Keratinocyte (primary cell): ENCODE measurements at regions not wholly inside any gene's neighbourhood (a gene's known extent, or its start where the extent isn't known, plus 50 kb on each side); places are given as distances from the start of the nearest gene placed in this dataset.

Source experiments
- DNase-seq: peaks from one replicate; pipeline ENCODE4 v3.0.0-alpha.2; 2011; ENCODE audit warnings: low read depth, missing footprints, low spot score
- FAIRE-seq: peaks from 2 replicates; lab custom pipeline; 2011; peaks lifted over from hg19 to GRCh38; lab: Jason Lieb, UNC
- H2AFZ ChIP-seq: 2 replicates; pipeline ENCODE4 v1.6.0; 2012; ENCODE audit warnings: low read length, control low read depth, inconsistent platforms; ENCODE audit not compliant: control insufficient read depth
- H3K27ac ChIP-seq: 2 replicates; pipeline ENCODE4 v1.5.1; 2011; ENCODE audit warnings: low read length; ENCODE audit not compliant: control insufficient read depth, insufficient read depth
- H3K27me3 ChIP-seq: 3 replicates; pipeline ENCODE4 v1.6.0; 2011; ENCODE audit warnings: low read length; ENCODE audit not compliant: control insufficient read depth, insufficient read depth; ENCODE audit errors: extremely low read depth
- H3K36me3 ChIP-seq, 2 experiments: 2 replicates in 1 of 2; 3 replicates in 1 of 2; pipeline ENCODE4 v1.5.1; 2011; ENCODE audit warnings: low read length in 2 of 2, mild to moderate bottlenecking in 1 of 2; ENCODE audit not compliant: control insufficient read depth in 2 of 2, insufficient read depth in 2 of 2; ENCODE audit errors: extremely low read depth in 1 of 2
- H3K4me1 ChIP-seq: 3 replicates; pipeline ENCODE4 v1.5.1; 2011; ENCODE audit warnings: low read length; ENCODE audit not compliant: control insufficient read depth, insufficient read depth; ENCODE audit errors: extremely low read depth
- H3K4me2 ChIP-seq: 3 replicates; pipeline ENCODE4 v1.6.0; 2011; ENCODE audit warnings: low read depth, low read length; ENCODE audit not compliant: control insufficient read depth, insufficient read depth; ENCODE audit errors: extremely low read depth
- H3K4me3 ChIP-seq, 3 experiments: fragments of 200-600 bp in 1 of 3; sonication (generic) in 1 of 3; 2 replicates in 2 of 3; 3 replicates in 1 of 3; pipeline ENCODE4 v1.5.1; 2011 to 2016; ENCODE audit warnings: low read length in 3 of 3, mild to moderate bottlenecking in 3 of 3, control low read depth in 2 of 3, inconsistent platforms in 1 of 3, low read depth in 1 of 3, mixed read lengths in 1 of 3, mixed run types in 1 of 3, moderate library complexity in 1 of 3; ENCODE audit not compliant: control insufficient read depth in 2 of 3, insufficient read depth in 2 of 3; ENCODE audit errors: extremely low read depth in 1 of 3
- H3K79me2 ChIP-seq: 2 replicates; pipeline ENCODE4 v1.6.0; 2012; ENCODE audit warnings: low read length; ENCODE audit not compliant: control insufficient read depth, insufficient read depth
- H3K9ac ChIP-seq: 3 replicates; pipeline ENCODE4 v1.6.0; 2011; ENCODE audit warnings: low read length; ENCODE audit not compliant: control insufficient read depth, insufficient read depth; ENCODE audit errors: extremely low read depth
- H3K9me1 ChIP-seq: 3 replicates; pipeline ENCODE4 v1.6.0; 2011; ENCODE audit warnings: low read length; ENCODE audit not compliant: control insufficient read depth, insufficient read depth; ENCODE audit errors: extremely low read depth
- H3K9me3 ChIP-seq: 2 replicates; pipeline ENCODE4 v1.5.1; 2012; ENCODE audit warnings: low read depth, low read length; ENCODE audit not compliant: control insufficient read depth
- H4K20me1 ChIP-seq: 3 replicates; pipeline ENCODE4 v1.6.0; 2011; ENCODE audit warnings: low read length; ENCODE audit not compliant: control insufficient read depth, insufficient read depth; ENCODE audit errors: extremely low read depth
- EZH2 ChIP-seq: IDR thresholded peaks from one replicate; pipeline ENCODE4 v1.6.1; 2012; ENCODE audit warnings: inconsistent platforms, mild to moderate bottlenecking, low read length, moderate library complexity
- dilution Hi-C: fragments of 300-500 bp; cut with MboI; formaldehyde crosslinking; loops from one replicate; pipeline ENCODE4 v1.7.0; 2020; ENCODE audit warnings: low sequenced_read_pairs; ENCODE audit not compliant: extremely low pct_ligation_motif_present
- TF ChIP-seq, protein P1 (sequence below), 3 experiments: IDR thresholded peaks in 1 of 3; conservative IDR thresholded peaks in 1 of 3; optimal IDR thresholded peaks in 1 of 3; 2 replicates in 2 of 3; 3 replicates in 1 of 3; pipeline versions ENCODE3 to v1.5.1; 2011; ENCODE audit warnings: low read length in 3 of 3, mild to moderate bottlenecking in 3 of 3, moderate library complexity in 2 of 3, control low read depth in 1 of 3, inconsistent platforms in 1 of 3; ENCODE audit not compliant: insufficient read depth in 2 of 3; ENCODE audit errors: extremely low read depth in 1 of 3

DNA sequence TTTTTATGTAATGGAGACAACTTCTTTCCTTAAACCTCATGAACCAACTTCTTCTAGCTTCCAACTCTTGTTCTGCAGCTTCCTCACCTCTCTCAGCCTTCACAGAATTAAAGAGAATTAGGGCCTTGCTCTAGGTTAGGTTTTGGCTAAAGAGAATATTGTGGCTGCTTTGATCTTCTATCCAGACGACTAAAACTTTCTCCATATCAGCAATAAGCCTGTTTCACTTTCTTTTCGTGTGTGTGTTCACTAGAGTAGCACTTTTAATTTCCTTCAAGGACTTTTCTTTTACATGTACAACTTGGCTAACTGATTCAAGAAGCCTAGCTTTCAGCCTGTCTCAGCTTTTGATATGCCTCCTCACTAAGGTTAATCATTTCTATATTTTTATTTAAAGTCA, 596.1 kb upstream of the NRSN1 start:
- Histone ChIP-seq H3K9me1 (no peaks in the 10 kb centered on the region), H3K4me3 (no peak overlapping the region), H4K20me1 (no peaks in the 10 kb centered on the region), H3K4me2 (no peak overlapping the region), H3K4me1 (no peaks in the 10 kb centered on the region), H2AFZ (no peak overlapping the region), H3K79me2 (no peaks in the 10 kb centered on the region), H3K36me3 (no peaks in the 10 kb centered on the region), H3K27ac (no peak overlapping the region), H3K9me3 (no peaks in the 10 kb centered on the region), H3K9ac (no peak overlapping the region), H3K27me3 (no peaks in the 10 kb centered on the region)
- FAIRE-seq (no peak), DNase-seq (no peak)
- TF ChIP-seq, protein P1, sequence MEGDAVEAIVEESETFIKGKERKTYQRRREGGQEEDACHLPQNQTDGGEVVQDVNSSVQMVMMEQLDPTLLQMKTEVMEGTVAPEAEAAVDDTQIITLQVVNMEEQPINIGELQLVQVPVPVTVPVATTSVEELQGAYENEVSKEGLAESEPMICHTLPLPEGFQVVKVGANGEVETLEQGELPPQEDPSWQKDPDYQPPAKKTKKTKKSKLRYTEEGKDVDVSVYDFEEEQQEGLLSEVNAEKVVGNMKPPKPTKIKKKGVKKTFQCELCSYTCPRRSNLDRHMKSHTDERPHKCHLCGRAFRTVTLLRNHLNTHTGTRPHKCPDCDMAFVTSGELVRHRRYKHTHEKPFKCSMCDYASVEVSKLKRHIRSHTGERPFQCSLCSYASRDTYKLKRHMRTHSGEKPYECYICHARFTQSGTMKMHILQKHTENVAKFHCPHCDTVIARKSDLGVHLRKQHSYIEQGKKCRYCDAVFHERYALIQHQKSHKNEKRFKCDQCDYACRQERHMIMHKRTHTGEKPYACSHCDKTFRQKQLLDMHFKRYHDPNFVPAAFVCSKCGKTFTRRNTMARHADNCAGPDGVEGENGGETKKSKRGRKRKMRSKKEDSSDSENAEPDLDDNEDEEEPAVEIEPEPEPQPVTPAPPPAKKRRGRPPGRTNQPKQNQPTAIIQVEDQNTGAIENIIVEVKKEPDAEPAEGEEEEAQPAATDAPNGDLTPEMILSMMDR (optimal IDR thresholded peaks at IDR 0.05 in 1 of 3, IDR thresholded peaks at IDR 0.05 in 1 of 3, conservative IDR thresholded peaks at IDR 0.05 in 1 of 3; ENCODE audit: extremely low read depth in 1 of 3, insufficient read depth in 2 of 3, low read length in 3 of 3), result no peak
- no peak for TF ChIP-seq EZH2
- dilution Hi-C loops, result no loop called here

DNA sequence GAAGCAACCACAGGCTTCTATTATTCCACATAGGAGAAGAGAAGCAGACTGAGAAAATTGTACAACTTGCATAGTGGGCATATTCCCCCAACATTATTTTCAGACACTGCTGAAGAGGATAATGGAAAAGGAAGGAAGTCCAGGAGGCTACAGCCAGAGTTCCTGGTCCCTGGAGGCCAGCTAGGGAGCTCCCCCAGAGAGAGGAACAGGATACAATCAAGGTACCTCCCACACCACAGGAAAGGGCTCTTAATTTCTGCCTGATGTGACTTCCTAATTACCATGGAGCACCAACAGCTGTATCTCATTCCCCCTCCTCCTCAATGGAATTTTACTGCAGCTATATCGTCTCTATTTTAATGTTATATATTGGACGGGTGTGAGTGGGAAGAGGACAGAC, 594.3 kb upstream of the NRSN1 start:
- Histone ChIP-seq H3K36me3 (no peaks in the 10 kb centered on the region), H3K4me2 (no peak overlapping the region), H2AFZ (no peak overlapping the region), H4K20me1 (no peaks in the 10 kb centered on the region), H3K79me2 (no peaks in the 10 kb centered on the region), H3K4me3 (no peak overlapping the region), H3K9me1 (no peaks in the 10 kb centered on the region), H3K9ac (no peak overlapping the region), H3K9me3 (no peaks in the 10 kb centered on the region), H3K27me3 (no peaks in the 10 kb centered on the region), H3K4me1 (no peaks in the 10 kb centered on the region), H3K27ac (no peak overlapping the region)
- dilution Hi-C loops, result no loop called here
- no peak for TF ChIP-seq EZH2
- TF ChIP-seq, protein P1 (optimal IDR thresholded peaks at IDR 0.05 in 1 of 3, IDR thresholded peaks at IDR 0.05 in 1 of 3, conservative IDR thresholded peaks at IDR 0.05 in 1 of 3; ENCODE audit: extremely low read depth in 1 of 3, insufficient read depth in 2 of 3, low read length in 3 of 3), result no peak
- FAIRE-seq, result no peak
- DNase-seq, result no peak
